Type B pancreatic cell (in vitro differentiated cells): ENCODE measurements at regions not wholly inside any gene's neighbourhood (a gene's known extent, or its start where the extent isn't known, plus 50 kb on each side); places are given as distances from the start of the nearest gene placed in this dataset.
"Not testable (repeated sequence)": the region's sequence is repeated elsewhere in the genome, so short reads cannot be mapped to it uniquely, and the experiment has no call there.

Experiments
- DNase-seq: peaks from one replicate; pipeline ENCODE4 v3.0.0; 2021; ENCODE audit warnings: mixed read lengths; ENCODE audit not compliant: unreplicated experiment; ENCODE audit errors: extremely low spot score
- H3K27ac Mint-ChIP-seq: 2 replicates; pipeline ENCODE4 v1.8.0; 2021; ENCODE audit warnings: mild to moderate bottlenecking, mixed read lengths
- H3K27me3 Mint-ChIP-seq: 2 replicates; pipeline ENCODE4 v1.8.0; 2021; ENCODE audit warnings: mixed read lengths
- H3K36me3 Mint-ChIP-seq: 2 replicates; pipeline ENCODE4 v1.8.0; 2021; ENCODE audit warnings: mixed read lengths
- H3K4me1 Mint-ChIP-seq: one replicate; pipeline ENCODE4 v1.8.0; 2021; ENCODE audit warnings: mixed read lengths; ENCODE audit not compliant: unreplicated experiment
- H3K4me3 Mint-ChIP-seq: 2 replicates; pipeline ENCODE4 v1.8.0; 2021; ENCODE audit warnings: mild to moderate bottlenecking, mixed read lengths
- H3K9me3 Mint-ChIP-seq: 2 replicates; pipeline ENCODE4 v1.8.0; 2021; ENCODE audit warnings: mixed read lengths
- CTCF ChIP-seq: fragments of 200-600 bp; sonication (generic); conservative IDR thresholded peaks from 2 replicates; pipeline ENCODE4 v1.5.0; 2021; ENCODE audit warnings: antibody characterized with exemption, mild to moderate bottlenecking

- H3K4me3 Mint-ChIP-seq = no peak overlapping the region
- H3K4me1 Mint-ChIP-seq = peaks cover 37% of the 10 kb centered on the region
- no peak overlapping the region for H3K27ac Mint-ChIP-seq
- TF ChIP-seq CTCF = no peak
- H3K36me3 Mint-ChIP-seq = no peaks in the 10 kb centered on the region
- no peaks in the 10 kb centered on the region for H3K27me3 Mint-ChIP-seq
- no peak for DNase-seq
- H3K9me3 Mint-ChIP-seq = peaks cover 4% of the 10 kb centered on the region
Measured at GRCh38 chr5:116862632-116863455, 288.2 kb upstream of the SEMA6A start.

GRCh38 chr5:116861666-116862065 is 287.0 kb upstream of the SEMA6A start:
- TF ChIP-seq CTCF = no peak
- no peak for DNase-seq
- H3K4me1 Mint-ChIP-seq = peaks cover 37% of the 10 kb centered on the region
- H3K9me3 Mint-ChIP-seq = peaks cover 4% of the 10 kb centered on the region
- H3K27ac Mint-ChIP-seq = no peak overlapping the region
- H3K36me3 Mint-ChIP-seq = no peaks in the 10 kb centered on the region
- H3K27me3 Mint-ChIP-seq = no peaks in the 10 kb centered on the region
- no peak overlapping the region for H3K4me3 Mint-ChIP-seq

- Mint-ChIP-seq H3K4me1 (peaks cover 36% of the 10 kb centered on the region), H3K4me3 (no peak overlapping the region), H3K36me3 (no peaks in the 10 kb centered on the region), H3K27ac (no peak overlapping the region), H3K9me3 (peaks cover 4% of the 10 kb centered on the region), H3K27me3 (no peaks in the 10 kb centered on the region)
- TF ChIP-seq CTCF = no peak
- no peak for DNase-seq
Measured at GRCh38 chr5:116861097-116861496, 286.5 kb upstream of the SEMA6A start.

GRCh38 chr5:116859666-116860320 is 285.2 kb upstream of the SEMA6A start:
- H3K4me1 Mint-ChIP-seq = peaks cover 28% of the 10 kb centered on the region
- H3K36me3 Mint-ChIP-seq = no peaks in the 10 kb centered on the region
- no peaks in the 10 kb centered on the region for H3K27me3 Mint-ChIP-seq
- TF ChIP-seq CTCF = no peak
- DNase-seq = no peak
- H3K27ac Mint-ChIP-seq = no peak overlapping the region
- no peak overlapping the region for H3K4me3 Mint-ChIP-seq
- H3K9me3 Mint-ChIP-seq = peaks cover 4% of the 10 kb centered on the region

DNA sequence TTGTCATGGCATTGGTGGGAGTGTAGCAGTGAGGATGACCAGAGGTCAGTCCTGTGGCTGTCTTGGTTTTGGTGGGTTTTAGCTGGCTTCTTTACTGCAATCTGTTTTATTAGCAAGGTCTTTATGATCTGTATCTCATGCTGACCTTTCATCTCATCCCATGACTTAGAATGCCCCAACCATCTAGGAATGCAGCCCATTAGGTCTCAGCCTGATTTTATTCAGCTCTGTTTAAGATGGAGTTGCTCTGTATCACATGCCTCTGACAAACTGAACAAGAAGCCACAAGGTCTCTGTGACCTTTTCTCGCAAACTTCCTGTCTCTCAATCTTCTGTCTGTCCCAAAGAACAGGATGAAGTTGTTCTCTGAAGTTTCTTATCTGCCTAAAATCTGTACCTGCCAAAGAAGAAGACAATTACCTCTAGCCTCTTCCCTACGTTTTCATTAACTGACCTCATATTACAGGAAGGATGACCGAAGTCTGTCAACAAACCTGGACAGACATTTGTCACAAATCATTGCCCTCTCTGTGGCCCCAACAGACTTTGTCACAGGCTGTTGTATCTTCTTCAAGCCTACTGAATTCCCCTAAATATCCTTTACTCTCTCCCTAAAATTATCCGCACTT is 284.2 kb upstream of the SEMA6A start:
- no peak for DNase-seq
- Mint-ChIP-seq H3K4me1 (peaks cover 18% of the 10 kb centered on the region), H3K4me3 (no peak overlapping the region), H3K9me3 (peaks cover 4% of the 10 kb centered on the region), H3K27me3 (no peaks in the 10 kb centered on the region), H3K36me3 (no peaks in the 10 kb centered on the region), H3K27ac (no peak overlapping the region)
- no peak for TF ChIP-seq CTCF

GRCh38 chr5:116858020-116858419 is 283.4 kb upstream of the SEMA6A start:
- not testable (repeated sequence) for H3K9me3 Mint-ChIP-seq, H3K27me3 Mint-ChIP-seq, DNase-seq, H3K4me3 Mint-ChIP-seq, H3K36me3 Mint-ChIP-seq, H3K27ac Mint-ChIP-seq
- peaks cover 13% of the 10 kb centered on the region for H3K4me1 Mint-ChIP-seq
